Panc1 (cell line): ENCODE measurements at regions not wholly inside any gene's neighbourhood (a gene's known extent, or its start where the extent isn't known, plus 50 kb on each side); places are given as distances from the start of the nearest gene placed in this dataset.

Experiments used
- ATAC-seq: fragments of 200-7000 bp; cut with Tn5 transposase; 2 replicates; pipeline ENCODE4 v1.9.1; 2020; ENCODE audit warnings: mild to moderate bottlenecking, moderate library complexity
- BruUV-seq: library from RNA; stranded (reverse); fragments of 400-500 nt; replicated peaks from 2 replicates; lab custom pipeline; 2021; lab: Mats Ljungman, UMichigan
- CTCF ChIA-PET: fragments of 300-600 bp; sonication (Branson Sonifier 250); formaldehyde crosslinking; loops from one replicate; lab custom pipeline; 2022; ENCODE audit warnings: antibody characterized with exemption; lab: Charles Lee
- POLR2A ChIA-PET: fragments of 300-600 bp; sonication (Branson Sonifier 250); formaldehyde crosslinking; loops from one replicate; lab custom pipeline; 2022; ENCODE audit warnings: antibody characterized with exemption; lab: Charles Lee
- DNase-seq: peaks from one replicate; pipeline ENCODE4 v3.0.0-alpha.2; 2010; ENCODE audit warnings: low read depth, low spot score
- H3K27ac ChIP-seq: 2 replicates; pipeline ENCODE4 v1.5.1; 2011; ENCODE audit warnings: mild to moderate bottlenecking, low read length, inconsistent platforms
- H3K27me3 ChIP-seq: fragments of 200-500 bp; sonication (Bioruptor generic); 2 replicates; pipeline ENCODE4 v1.6.0; 2014; ENCODE audit warnings: low read length, inconsistent platforms; ENCODE audit not compliant: control insufficient read depth, insufficient read depth
- H3K36me3 ChIP-seq: fragments of 200-500 bp; sonication (Bioruptor generic); 2 replicates; pipeline ENCODE4 v1.5.1; 2014; ENCODE audit warnings: inconsistent platforms, mild to moderate bottlenecking, low read length, moderate library complexity; ENCODE audit not compliant: control insufficient read depth, insufficient read depth
- H3K4me1 ChIP-seq: 2 replicates; pipeline ENCODE4 v1.5.1; 2011; ENCODE audit warnings: inconsistent platforms, mild to moderate bottlenecking, low read length, moderate library complexity; ENCODE audit not compliant: control insufficient read depth, insufficient read depth
- H3K4me3 ChIP-seq, 2 experiments: 2 replicates each; pipeline ENCODE4 v1.5.1; 2011 to 2012; ENCODE audit warnings: low read depth in 2 of 2, low read length in 2 of 2, mild to moderate bottlenecking in 2 of 2, inconsistent platforms in 1 of 2, moderate library complexity in 1 of 2
- H3K9me3 ChIP-seq: fragments of 200-500 bp; sonication (Bioruptor generic); 2 replicates; pipeline ENCODE4 v1.5.1; 2014; ENCODE audit warnings: low read depth, mild to moderate bottlenecking, inconsistent platforms, low read length, moderate library complexity; ENCODE audit not compliant: control insufficient read depth, insufficient read depth
- POLR2AphosphoS5 ChIP-seq: IDR thresholded peaks from 2 replicates; pipeline ENCODE4 v1.6.1; 2012; ENCODE audit warnings: mild to moderate bottlenecking, low read depth, low read length, moderate library complexity
- SIN3A ChIP-seq: IDR thresholded peaks from 2 replicates; pipeline ENCODE4 v1.6.1; 2012; ENCODE audit warnings: low read depth, mild to moderate bottlenecking, low read length, moderate library complexity, borderline replicate concordance; ENCODE audit not compliant: insufficient read depth
- TCF7L2 ChIP-seq: IDR thresholded peaks from 2 replicates; pipeline ENCODE4 v1.6.1; 2011; ENCODE audit warnings: mild to moderate bottlenecking, low read depth, low read length, inconsistent platforms
- in situ Hi-C: cut with HindIII; loops from 2 replicates; pipeline ENCODE4 v1.10.0; 2016; ENCODE audit warnings: low sequenced_read_pairs, low pct_unique_long_range_greater_than_20kb
- intact Hi-C: fragments of 100-400 bp; cut with micrococcal nuclease; formaldehyde crosslinking; loops from one replicate; pipeline ENCODE4 v1.10.0; 2022; ENCODE audit not compliant: unreplicated experiment
- TF ChIP-seq, protein P1 (sequence below), 2 experiments: IDR thresholded peaks; 2 replicates each; pipeline ENCODE4 v1.6.1; 2011 to 2012; ENCODE audit warnings: low read depth in 2 of 2, control low read depth in 1 of 2, low read length in 1 of 2, mild to moderate bottlenecking in 1 of 2, moderate library complexity in 1 of 2; ENCODE audit not compliant: insufficient read depth in 1 of 2
- TF ChIP-seq, protein P2 (sequence below): fragments of 450-650 bp; IDR thresholded peaks from 2 replicates; pipeline ENCODE4 v1.5.1; 2017; ENCODE audit warnings: mild to moderate bottlenecking

DNA sequence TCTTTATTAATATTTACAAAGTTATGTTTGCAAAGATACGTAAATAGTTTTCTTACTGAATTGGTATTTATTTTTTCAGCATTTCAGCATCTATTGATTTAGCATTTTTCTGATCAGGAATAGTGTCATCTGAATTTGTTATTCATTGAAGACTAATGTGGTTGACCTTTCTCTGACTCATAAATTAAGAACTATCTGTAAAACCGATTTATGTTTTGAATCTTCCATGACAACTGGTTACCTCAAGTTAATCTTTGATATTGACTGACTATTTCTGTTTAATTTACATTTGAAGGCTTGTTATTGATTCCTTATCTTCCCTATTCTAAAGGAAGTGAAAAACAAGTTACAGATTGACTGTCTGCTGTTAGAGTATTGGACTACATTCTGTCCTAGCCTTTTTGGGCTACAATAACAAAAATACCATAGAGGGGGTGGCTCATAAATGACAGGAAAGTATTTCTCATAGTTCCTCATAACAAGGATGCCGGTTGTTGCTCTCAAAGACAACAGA, 1131.4 kb downstream of the PLA2G4A start:
- in situ Hi-C loops: no loop called here
- TF ChIP-seq, protein P1, sequence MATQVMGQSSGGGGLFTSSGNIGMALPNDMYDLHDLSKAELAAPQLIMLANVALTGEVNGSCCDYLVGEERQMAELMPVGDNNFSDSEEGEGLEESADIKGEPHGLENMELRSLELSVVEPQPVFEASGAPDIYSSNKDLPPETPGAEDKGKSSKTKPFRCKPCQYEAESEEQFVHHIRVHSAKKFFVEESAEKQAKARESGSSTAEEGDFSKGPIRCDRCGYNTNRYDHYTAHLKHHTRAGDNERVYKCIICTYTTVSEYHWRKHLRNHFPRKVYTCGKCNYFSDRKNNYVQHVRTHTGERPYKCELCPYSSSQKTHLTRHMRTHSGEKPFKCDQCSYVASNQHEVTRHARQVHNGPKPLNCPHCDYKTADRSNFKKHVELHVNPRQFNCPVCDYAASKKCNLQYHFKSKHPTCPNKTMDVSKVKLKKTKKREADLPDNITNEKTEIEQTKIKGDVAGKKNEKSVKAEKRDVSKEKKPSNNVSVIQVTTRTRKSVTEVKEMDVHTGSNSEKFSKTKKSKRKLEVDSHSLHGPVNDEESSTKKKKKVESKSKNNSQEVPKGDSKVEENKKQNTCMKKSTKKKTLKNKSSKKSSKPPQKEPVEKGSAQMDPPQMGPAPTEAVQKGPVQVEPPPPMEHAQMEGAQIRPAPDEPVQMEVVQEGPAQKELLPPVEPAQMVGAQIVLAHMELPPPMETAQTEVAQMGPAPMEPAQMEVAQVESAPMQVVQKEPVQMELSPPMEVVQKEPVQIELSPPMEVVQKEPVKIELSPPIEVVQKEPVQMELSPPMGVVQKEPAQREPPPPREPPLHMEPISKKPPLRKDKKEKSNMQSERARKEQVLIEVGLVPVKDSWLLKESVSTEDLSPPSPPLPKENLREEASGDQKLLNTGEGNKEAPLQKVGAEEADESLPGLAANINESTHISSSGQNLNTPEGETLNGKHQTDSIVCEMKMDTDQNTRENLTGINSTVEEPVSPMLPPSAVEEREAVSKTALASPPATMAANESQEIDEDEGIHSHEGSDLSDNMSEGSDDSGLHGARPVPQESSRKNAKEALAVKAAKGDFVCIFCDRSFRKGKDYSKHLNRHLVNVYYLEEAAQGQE (IDR thresholded peaks at IDR 0.05; ENCODE audit: insufficient read depth in 1 of 2, low read depth in 2 of 2, low read length in 1 of 2): no peak
- TF ChIP-seq TCF7L2 (no peak), POLR2AphosphoS5 (no peak), SIN3A (no peak)
- TF ChIP-seq, protein P2, sequence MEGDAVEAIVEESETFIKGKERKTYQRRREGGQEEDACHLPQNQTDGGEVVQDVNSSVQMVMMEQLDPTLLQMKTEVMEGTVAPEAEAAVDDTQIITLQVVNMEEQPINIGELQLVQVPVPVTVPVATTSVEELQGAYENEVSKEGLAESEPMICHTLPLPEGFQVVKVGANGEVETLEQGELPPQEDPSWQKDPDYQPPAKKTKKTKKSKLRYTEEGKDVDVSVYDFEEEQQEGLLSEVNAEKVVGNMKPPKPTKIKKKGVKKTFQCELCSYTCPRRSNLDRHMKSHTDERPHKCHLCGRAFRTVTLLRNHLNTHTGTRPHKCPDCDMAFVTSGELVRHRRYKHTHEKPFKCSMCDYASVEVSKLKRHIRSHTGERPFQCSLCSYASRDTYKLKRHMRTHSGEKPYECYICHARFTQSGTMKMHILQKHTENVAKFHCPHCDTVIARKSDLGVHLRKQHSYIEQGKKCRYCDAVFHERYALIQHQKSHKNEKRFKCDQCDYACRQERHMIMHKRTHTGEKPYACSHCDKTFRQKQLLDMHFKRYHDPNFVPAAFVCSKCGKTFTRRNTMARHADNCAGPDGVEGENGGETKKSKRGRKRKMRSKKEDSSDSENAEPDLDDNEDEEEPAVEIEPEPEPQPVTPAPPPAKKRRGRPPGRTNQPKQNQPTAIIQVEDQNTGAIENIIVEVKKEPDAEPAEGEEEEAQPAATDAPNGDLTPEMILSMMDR: no peak
- CTCF ChIA-PET: no interaction called here

DNA sequence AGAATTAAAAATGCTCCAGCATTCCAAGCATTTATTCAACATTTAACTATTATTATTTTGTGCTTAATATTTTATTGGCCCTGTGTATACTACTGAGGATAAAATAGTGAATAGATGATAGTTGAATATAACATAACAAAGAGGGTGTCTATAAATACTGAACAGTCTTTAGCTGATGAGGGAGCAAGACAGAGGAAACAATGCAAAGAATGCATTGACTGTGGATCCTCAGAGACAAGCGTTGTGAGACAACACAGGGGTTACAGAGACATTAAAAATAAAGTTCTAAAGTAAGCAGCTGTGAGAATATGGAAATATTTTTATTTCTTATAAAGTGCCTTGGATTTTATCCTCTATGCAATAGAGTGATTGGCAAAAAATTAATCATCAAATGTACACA, 1133.1 kb downstream of the PLA2G4A start:
- Histone ChIP-seq H3K4me1 (no peaks in the 10 kb centered on the region), H3K9me3 (no peaks in the 10 kb centered on the region), H3K36me3 (no peaks in the 10 kb centered on the region), H3K4me3 (no peak overlapping the region), H3K27ac (no peak overlapping the region), H3K27me3 (no peaks in the 10 kb centered on the region)
- in situ Hi-C loops (no loop called here), intact Hi-C loops (no loop called here)
- TF ChIP-seq SIN3A: no peak
- no peak for TF ChIP-seq POLR2AphosphoS5
- TF ChIP-seq TCF7L2: no peak
- TF ChIP-seq, protein P2: no peak
- TF ChIP-seq, protein P1 (IDR thresholded peaks at IDR 0.05; ENCODE audit: insufficient read depth in 1 of 2, low read depth in 2 of 2, low read length in 1 of 2): no peak
- POLR2A ChIA-PET: no interaction called here
- no peak for DNase-seq
- BruUV-seq: no TSS peak
- CTCF ChIA-PET: no interaction called here
- no peak for ATAC-seq

More for the DNA sequence above, 1131.4 kb downstream of the PLA2G4A start:
- Histone ChIP-seq H3K9me3 (no peaks in the 10 kb centered on the region), H3K4me1 (no peaks in the 10 kb centered on the region), H3K27ac (no peak overlapping the region), H3K36me3 (no peaks in the 10 kb centered on the region), H3K27me3 (no peaks in the 10 kb centered on the region), H3K4me3 (no peak overlapping the region)
- no peak for ATAC-seq
- POLR2A ChIA-PET: no interaction called here
- no peak for DNase-seq
- intact Hi-C loops: no loop called here
- BruUV-seq: no TSS peak
